Fibroblast of lung (primary cell): ENCODE measurements at regions not wholly inside any gene's neighbourhood (a gene's known extent, or its start where the extent isn't known, plus 50 kb on each side); places are given as distances from the start of the nearest gene placed in this dataset.
A peak's percentile ranks its signal among the peaks of the same experiment; 100 is the strongest.

ENCODE experiments used
- DNase-seq, 2 donors: peaks; one replicate each; pipeline versions ENCODE4 v3.0.0 to v3.0.0-alpha.2; 2010; ENCODE audit warnings: low read depth in 2 of 2
- H2AFZ ChIP-seq: 2 replicates; pipeline ENCODE4 v1.5.1; 2012; ENCODE audit warnings: low read length, control low read depth, inconsistent platforms
- H3K27ac ChIP-seq: 2 replicates; pipeline ENCODE4 v1.5.1; 2011; ENCODE audit warnings: low read length, control low read depth; ENCODE audit not compliant: insufficient read depth
- H3K27me3 ChIP-seq: 2 replicates; pipeline ENCODE4 v1.5.1; 2011; ENCODE audit warnings: mild to moderate bottlenecking, low read length; ENCODE audit not compliant: control insufficient read depth, insufficient read depth
- H3K36me3 ChIP-seq: 2 replicates; pipeline ENCODE4 v1.5.1; 2011; ENCODE audit warnings: low read length; ENCODE audit not compliant: control insufficient read depth, insufficient read depth
- H3K4me1 ChIP-seq: 2 replicates; pipeline ENCODE4 v1.5.1; 2011; ENCODE audit warnings: low read length; ENCODE audit not compliant: control insufficient read depth, insufficient read depth; ENCODE audit errors: extremely low read depth
- H3K4me2 ChIP-seq: 2 replicates; pipeline ENCODE4 v1.5.1; 2011; ENCODE audit warnings: low read length, control low read depth; ENCODE audit not compliant: insufficient read depth; ENCODE audit errors: extremely low read depth
- H3K4me3 ChIP-seq, 4 experiments: fragments of 200-600 bp in 1 of 4; sonication (generic) in 1 of 4; replicated peaks in 1 of 4; 2 replicates each; pipeline ENCODE4 v1.5.1; 2011 to 2016; ENCODE audit warnings: low read length in 4 of 4, low read depth in 3 of 4, mild to moderate bottlenecking in 3 of 4, control low read depth in 2 of 4, inconsistent platforms in 1 of 4, mixed read lengths in 1 of 4; ENCODE audit not compliant: insufficient read depth in 1 of 4; ENCODE audit errors: control extremely low read depth in 1 of 4
- H3K79me2 ChIP-seq: 2 replicates; pipeline ENCODE4 v1.5.1; 2012; ENCODE audit warnings: mild to moderate bottlenecking, low read length, inconsistent platforms; ENCODE audit not compliant: control insufficient read depth, insufficient read depth
- H3K9ac ChIP-seq: 2 replicates; pipeline ENCODE4 v1.5.1; 2011; ENCODE audit warnings: mild to moderate bottlenecking, low read length, control low read depth; ENCODE audit not compliant: insufficient read depth
- H3K9me3 ChIP-seq: 2 replicates; pipeline ENCODE4 v1.5.1; 2012; ENCODE audit warnings: low read depth, low read length; ENCODE audit not compliant: control insufficient read depth, insufficient read depth
- H4K20me1 ChIP-seq: 2 replicates; pipeline ENCODE4 v1.5.1; 2011; ENCODE audit warnings: low read length; ENCODE audit not compliant: control insufficient read depth, insufficient read depth; ENCODE audit errors: extremely low read depth
- CTCF ChIP-seq, 2 donors: IDR thresholded peaks in 1 of 2; conservative IDR thresholded peaks in 1 of 2; 1 replicate in 1 of 2; 2 replicates in 1 of 2; pipeline ENCODE4 v1.5.1; 2011 to 2012; ENCODE audit warnings: low read length in 2 of 2, control low read depth in 1 of 2, inconsistent platforms in 1 of 2, low read depth in 1 of 2, mild to moderate bottlenecking in 1 of 2
- EZH2 ChIP-seq: IDR thresholded peaks from 2 replicates; pipeline ENCODE4 v1.5.1; 2012; ENCODE audit warnings: low read length, control low read depth, mild to moderate bottlenecking; ENCODE audit errors: missing control alignments

- peak in 1 of 2 donors; percentile 1 for DNase-seq
- Histone ChIP-seq H3K4me3 (no peak overlapping the region), H3K79me2 (no peaks in the 10 kb centered on the region), H3K9ac (no peak overlapping the region), H3K9me3 (no peaks in the 10 kb centered on the region), H3K4me2 (no peak overlapping the region), H3K36me3 (no peaks in the 10 kb centered on the region), H3K27ac (no peak overlapping the region), H3K4me1 (no peaks in the 10 kb centered on the region), H3K27me3 (no peaks in the 10 kb centered on the region), H2AFZ (no peak overlapping the region), H4K20me1 (no peaks in the 10 kb centered on the region)
- TF ChIP-seq EZH2 = no peak
- TF ChIP-seq CTCF (conservative IDR thresholded peaks at IDR 0.05 in 1 of 2, IDR thresholded peaks at IDR 0.05 in 1 of 2; ENCODE audit: low read depth in 1 of 2, low read length in 2 of 2) = no peak
Observed at GRCh38 chr21:20639026-20639425, 359.2 kb upstream of the NCAM2 start.

- Histone ChIP-seq H3K4me1 (no peaks in the 10 kb centered on the region), H3K27me3 (no peaks in the 10 kb centered on the region), H2AFZ (no peak overlapping the region), H3K9me3 (no peaks in the 10 kb centered on the region), H3K27ac (no peak overlapping the region), H3K4me3 (no peak overlapping the region), H4K20me1 (no peaks in the 10 kb centered on the region), H3K4me2 (no peak overlapping the region), H3K36me3 (no peaks in the 10 kb centered on the region), H3K9ac (no peak overlapping the region), H3K79me2 (no peaks in the 10 kb centered on the region)
- TF ChIP-seq EZH2 = no peak
- DNase-seq = no peak
Observed at GRCh38 chr21:20641241-20641640, 357.0 kb upstream of the NCAM2 start.

- no peak overlapping the region for H3K27ac ChIP-seq
- H3K27me3 ChIP-seq = no peaks in the 10 kb centered on the region
- no peaks in the 10 kb centered on the region for H3K79me2 ChIP-seq
- no peaks in the 10 kb centered on the region for H3K4me1 ChIP-seq
- H3K4me3 ChIP-seq = no peak overlapping the region
- TF ChIP-seq CTCF (conservative IDR thresholded peaks at IDR 0.05 in 1 of 2, IDR thresholded peaks at IDR 0.05 in 1 of 2; ENCODE audit: low read depth in 1 of 2, low read length in 2 of 2) (no peak), EZH2 (no peak)
- DNase-seq = no peak
- H3K36me3 ChIP-seq = no peaks in the 10 kb centered on the region
- H4K20me1 ChIP-seq = no peaks in the 10 kb centered on the region
- H3K9me3 ChIP-seq = no peaks in the 10 kb centered on the region
- H2AFZ ChIP-seq = no peak overlapping the region
- H3K4me2 ChIP-seq = no peak overlapping the region
- no peak overlapping the region for H3K9ac ChIP-seq
Observed at GRCh38 chr21:20642681-20643080, 355.5 kb upstream of the NCAM2 start.

GRCh38 chr21:20644552-20644951, 353.7 kb upstream of the NCAM2 start:
- Histone ChIP-seq H2AFZ (no peak overlapping the region), H3K79me2 (no peaks in the 10 kb centered on the region), H3K9ac (no peak overlapping the region), H4K20me1 (no peaks in the 10 kb centered on the region), H3K4me3 (no peak overlapping the region), H3K4me2 (no peak overlapping the region), H3K9me3 (no peaks in the 10 kb centered on the region), H3K27me3 (no peaks in the 10 kb centered on the region), H3K4me1 (no peaks in the 10 kb centered on the region), H3K27ac (no peak overlapping the region), H3K36me3 (no peaks in the 10 kb centered on the region)
- TF ChIP-seq CTCF (conservative IDR thresholded peaks at IDR 0.05 in 1 of 2, IDR thresholded peaks at IDR 0.05 in 1 of 2; ENCODE audit: low read depth in 1 of 2, low read length in 2 of 2) (no peak), EZH2 (no peak)
- DNase-seq = no peak
